ENCODE measurements at regions not wholly inside any gene's neighbourhood (a gene's known extent, or its start where the extent isn't known, plus 50 kb on each side); places are given as distances from the start of the nearest gene placed in this dataset.

GRCh38 chr13:76622315-76623040 lies 263.7 kb downstream of the KCTD12 start:
- no peak for DNase-seq (ENCODE audit: low read depth)
- no peak for TF ChIP-seq CTCF (IDR thresholded peaks at IDR 0.05; ENCODE audit: insufficient read depth, low read length, poor library complexity, severe bottlenecking)
- Histone ChIP-seq H3K4me3 (ENCODE audit: low read depth, low read length) (no peak overlapping the region), H3K36me3 (ENCODE audit: control insufficient read depth, insufficient read depth, low read length) (no peaks in the 10 kb centered on the region), H3K27me3 (ENCODE audit: control insufficient read depth, insufficient read depth, low read length) (no peaks in the 10 kb centered on the region)

GRCh38 chr13:76621705-76622104 lies 264.5 kb downstream of the KCTD12 start:
- TF ChIP-seq CTCF (IDR thresholded peaks at IDR 0.05; ENCODE audit: insufficient read depth, low read length, poor library complexity, severe bottlenecking), result no peak
- H3K4me3 ChIP-seq (ENCODE audit: low read depth, low read length), result no peak overlapping the region
- no peak for DNase-seq (ENCODE audit: low read depth)
- H3K27me3 ChIP-seq (ENCODE audit: control insufficient read depth, insufficient read depth, low read length), result no peaks in the 10 kb centered on the region
- no peaks in the 10 kb centered on the region for H3K36me3 ChIP-seq (ENCODE audit: control insufficient read depth, insufficient read depth, low read length)

GRCh38 chr13:76620036-76620435 lies 266.2 kb downstream of the KCTD12 start:
- no peak for TF ChIP-seq CTCF (IDR thresholded peaks at IDR 0.05; ENCODE audit: insufficient read depth, low read length, poor library complexity, severe bottlenecking)
- Histone ChIP-seq H3K36me3 (ENCODE audit: control insufficient read depth, insufficient read depth, low read length) (no peaks in the 10 kb centered on the region), H3K27me3 (ENCODE audit: control insufficient read depth, insufficient read depth, low read length) (no peaks in the 10 kb centered on the region), H3K4me3 (ENCODE audit: low read depth, low read length) (no peak overlapping the region)
- no peak for DNase-seq (ENCODE audit: low read depth)

- no peak for TF ChIP-seq CTCF (IDR thresholded peaks at IDR 0.05; ENCODE audit: insufficient read depth, low read length, poor library complexity, severe bottlenecking)
- H3K4me3 ChIP-seq (ENCODE audit: low read depth, low read length), result no peak overlapping the region
- H3K36me3 ChIP-seq (ENCODE audit: control insufficient read depth, insufficient read depth, low read length), result no peaks in the 10 kb centered on the region
- H3K27me3 ChIP-seq (ENCODE audit: control insufficient read depth, insufficient read depth, low read length), result no peaks in the 10 kb centered on the region
- DNase-seq (ENCODE audit: low read depth), result no peak
Measured at GRCh38 chr13:76619631-76620030, 266.6 kb downstream of the KCTD12 start.

GRCh38 chr13:76610819-76611415 lies 275.3 kb downstream of the KCTD12 start:
- Histone ChIP-seq H3K36me3 (ENCODE audit: control insufficient read depth, insufficient read depth, low read length) (no peaks in the 10 kb centered on the region), H3K4me3 (ENCODE audit: low read depth, low read length) (no peak overlapping the region), H3K27me3 (ENCODE audit: control insufficient read depth, insufficient read depth, low read length) (no peaks in the 10 kb centered on the region)
- DNase-seq (ENCODE audit: low read depth), result no peak
- no peak for TF ChIP-seq CTCF (IDR thresholded peaks at IDR 0.05; ENCODE audit: insufficient read depth, low read length, poor library complexity, severe bottlenecking)

GRCh38 chr13:76609643-76610042 lies 276.6 kb downstream of the KCTD12 start:
- no peak for DNase-seq (ENCODE audit: low read depth)
- no peak for TF ChIP-seq CTCF (IDR thresholded peaks at IDR 0.05; ENCODE audit: insufficient read depth, low read length, poor library complexity, severe bottlenecking)
- Histone ChIP-seq H3K36me3 (ENCODE audit: control insufficient read depth, insufficient read depth, low read length) (no peaks in the 10 kb centered on the region), H3K4me3 (ENCODE audit: low read depth, low read length) (no peak overlapping the region), H3K27me3 (ENCODE audit: control insufficient read depth, insufficient read depth, low read length) (no peaks in the 10 kb centered on the region)

Data from kidney epithelial cell (primary cell).